GM23248 (cell line): ENCODE measurements at regions not wholly inside any gene's neighbourhood (a gene's known extent, or its start where the extent isn't known, plus 50 kb on each side); places are given as distances from the start of the nearest gene placed in this dataset.

Source experiments
- DNase-seq: peaks from one replicate; pipeline ENCODE4 v3.0.0-alpha.2; 2015
- H2AFZ ChIP-seq: fragments of 200-600 bp; sonication (generic); 2 replicates; pipeline ENCODE4 v1.6.1; 2016; ENCODE audit warnings: antibody characterized with exemption
- H3F3A ChIP-seq: fragments of 200-600 bp; sonication (generic); 2 replicates; pipeline ENCODE4 v1.6.1; 2016; ENCODE audit warnings: mild to moderate bottlenecking, antibody characterized with exemption, mixed run types; ENCODE audit not compliant: insufficient read depth
- H3K27ac ChIP-seq: fragments of 200-600 bp; sonication (generic); 2 replicates; pipeline ENCODE4 v1.5.1; 2016; ENCODE audit warnings: mild to moderate bottlenecking
- H3K27me3 ChIP-seq: fragments of 200-600 bp; sonication (generic); replicated peaks from 2 replicates; pipeline ENCODE4 v1.6.1; 2016; ENCODE audit warnings: mild to moderate bottlenecking; ENCODE audit not compliant: insufficient read depth
- H3K36me3 ChIP-seq: fragments of 200-600 bp; sonication (generic); 2 replicates; pipeline ENCODE4 v1.6.1; 2016; ENCODE audit warnings: low read depth, mild to moderate bottlenecking
- H3K4me1 ChIP-seq: fragments of 200-600 bp; sonication (generic); 2 replicates; pipeline ENCODE4 v1.6.1; 2016; ENCODE audit warnings: mild to moderate bottlenecking; ENCODE audit not compliant: insufficient read depth
- H3K4me2 ChIP-seq: fragments of 200-600 bp; sonication (generic); one replicate; pipeline ENCODE4 v1.6.1; 2016; ENCODE audit warnings: mild to moderate bottlenecking; ENCODE audit not compliant: unreplicated experiment
- H3K4me3 ChIP-seq: fragments of 200-600 bp; sonication (generic); 2 replicates; pipeline ENCODE4 v1.5.1; 2016; ENCODE audit warnings: mild to moderate bottlenecking
- H3K79me2 ChIP-seq: fragments of 200-600 bp; sonication (generic); 2 replicates; pipeline ENCODE4 v1.6.1; 2016; ENCODE audit warnings: mild to moderate bottlenecking; ENCODE audit not compliant: insufficient read depth
- H3K9ac ChIP-seq: fragments of 200-600 bp; sonication (generic); 2 replicates; pipeline ENCODE4 v1.6.1; 2016; ENCODE audit warnings: mild to moderate bottlenecking
- H3K9me2 ChIP-seq: fragments of 200-600 bp; sonication (generic); 2 replicates; pipeline ENCODE4 v1.6.1; 2016; ENCODE audit warnings: mixed run types, mild to moderate bottlenecking, moderate library complexity; ENCODE audit not compliant: insufficient read depth
- H3K9me3 ChIP-seq: fragments of 200-600 bp; sonication (generic); one replicate; pipeline ENCODE4 v1.6.1; 2017; ENCODE audit warnings: low read depth
- H4K20me1 ChIP-seq: fragments of 200-600 bp; sonication (generic); 2 replicates; pipeline ENCODE4 v1.6.0; 2016; ENCODE audit not compliant: insufficient read depth
- EZH2 ChIP-seq: fragments of 200-600 bp; sonication (generic); IDR thresholded peaks from 2 replicates; pipeline ENCODE4 v1.6.1; 2018; ENCODE audit warnings: antibody characterized with exemption, mild to moderate bottlenecking; ENCODE audit not compliant: insufficient read depth, poor library complexity, severe bottlenecking
- EZH2phosphoT487 ChIP-seq: fragments of 200-600 bp; sonication (generic); IDR thresholded peaks from 2 replicates; pipeline ENCODE4 v1.6.1; 2018; ENCODE audit warnings: antibody characterized with exemption, moderate library complexity, mild to moderate bottlenecking, low read depth; ENCODE audit not compliant: insufficient read depth
- WGBS, 2 experiments: methylation state at CpG; one replicate each; pipeline ENCODE4 v1.1.6; 2015 to 2017; ENCODE audit warnings: low lambda C conversion rate in 2 of 2, low coverage in 1 of 2; ENCODE audit errors: missing lambda C conversion rate in 2 of 2; 5-methylcytosine and 5-hydroxymethylcytosine counted together
- in situ Hi-C: fragments of 300-500 bp; cut with MboI; formaldehyde crosslinking; loops from 2 replicates; pipeline ENCODE4 v1.15.0; 2020

DNA sequence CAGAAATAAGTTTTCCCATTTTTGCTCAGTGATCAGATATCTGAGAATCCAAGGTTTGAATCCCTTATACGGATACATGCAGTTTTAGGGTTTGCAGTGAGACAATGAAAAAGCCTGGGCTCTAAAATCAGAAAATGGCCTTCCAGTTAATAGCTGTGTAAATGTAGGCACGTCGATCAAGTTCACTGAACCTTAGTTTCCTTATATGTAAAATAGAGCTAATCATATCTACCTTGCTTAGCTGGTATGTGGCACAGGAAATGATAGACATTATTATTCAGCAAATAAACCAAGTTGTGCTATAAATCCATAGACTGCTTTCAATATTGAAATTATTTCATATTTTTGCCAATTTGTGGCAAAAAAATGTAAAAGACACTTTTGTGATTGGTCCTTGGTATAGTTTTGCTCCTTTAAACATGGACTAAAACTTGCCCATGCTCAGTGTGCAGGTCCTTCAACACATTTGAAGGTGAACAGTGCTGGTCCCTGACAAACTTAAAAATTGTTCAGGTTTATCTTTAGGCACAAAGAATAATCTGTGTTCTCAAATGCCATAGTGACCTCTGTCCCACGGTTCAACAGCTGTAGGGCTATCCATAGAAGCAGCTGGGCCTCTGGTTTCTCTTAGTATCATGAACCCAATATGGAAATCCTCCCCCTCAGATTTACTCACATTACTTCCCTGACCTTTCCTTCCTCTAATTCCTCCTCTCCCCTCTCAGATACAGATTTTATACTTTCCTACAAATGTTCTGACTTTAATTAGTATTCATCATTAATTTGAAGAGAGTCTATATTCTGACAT is 51.0 kb downstream of the CCDC54 start:
- Histone ChIP-seq H3K27me3 (no peaks in the 10 kb centered on the region), H3K27ac (no peak overlapping the region), H3K36me3 (no peaks in the 10 kb centered on the region), H3K79me2 (no peaks in the 10 kb centered on the region), H3K4me3 (no peak overlapping the region), H3K9ac (no peak overlapping the region), H3K9me2 (no peaks in the 10 kb centered on the region), H2AFZ (peak overlapping the region; percentile 100), H3K9me3 (no peaks in the 10 kb centered on the region), H4K20me1 (no peaks in the 10 kb centered on the region), H3K4me1 (peaks cover 8% of the 10 kb centered on the region), H3K4me2 (no peak overlapping the region), H3F3A (peaks cover 28% of the 10 kb centered on the region)
- TF ChIP-seq EZH2 (no peak), EZH2phosphoT487 (no peak)
- in situ Hi-C loops, result no loop called here
- no peak for DNase-seq
- 80 to 85% methylated on average over 4 of the region's 4 CpGs for WGBS, 2 experiments

DNA sequence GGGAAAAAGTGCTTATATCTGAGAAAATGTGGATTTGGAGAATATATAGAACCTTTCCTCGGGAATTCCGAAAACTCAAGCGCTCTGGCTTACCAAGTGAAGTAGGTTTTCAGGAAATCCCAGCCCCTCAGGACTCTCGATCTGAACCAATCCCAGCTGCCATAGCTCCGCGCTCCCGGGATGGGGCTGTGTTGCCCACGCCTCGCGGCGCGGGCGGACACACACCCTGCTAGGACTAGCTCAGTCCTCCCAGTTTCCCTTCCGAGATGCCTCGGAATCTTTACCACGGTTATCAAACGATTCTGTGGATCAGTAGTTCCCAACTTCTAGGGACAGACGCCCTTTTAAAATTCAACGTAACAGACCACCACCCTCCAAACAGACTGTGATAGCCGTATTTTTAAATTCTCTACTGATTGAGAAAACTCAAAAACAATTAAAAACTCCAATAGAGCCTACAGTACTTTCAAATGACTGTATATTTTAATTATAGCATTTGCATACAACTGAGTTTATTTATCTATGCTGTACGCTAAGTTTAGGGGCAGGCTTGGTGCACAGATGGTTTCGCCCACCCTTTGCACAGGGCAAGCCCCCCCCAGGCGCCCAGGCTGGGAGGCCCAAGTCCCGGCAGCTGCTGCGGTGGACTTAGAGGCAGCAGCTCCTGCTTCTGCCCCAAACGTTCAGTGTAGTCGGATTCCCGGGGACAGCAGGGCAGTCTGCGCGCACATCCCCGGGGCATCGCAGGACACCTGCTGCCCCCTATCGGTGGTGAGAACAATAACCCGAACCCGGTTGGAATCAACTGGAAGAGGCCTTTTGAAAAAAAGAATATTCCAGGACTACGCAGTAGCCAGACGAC is 52.3 kb downstream of the CCDC54 start:
- no peaks in the 10 kb centered on the region for H3K9me3 ChIP-seq
- H2AFZ ChIP-seq, result peak overlapping the region; percentile 100
- peaks cover 8% of the 10 kb centered on the region for H3K4me1 ChIP-seq
- H3K9ac ChIP-seq, result peak overlapping the region; percentile 85
- no peaks in the 10 kb centered on the region for H3K27me3 ChIP-seq
- peak overlapping the region; percentile 94 for H3K4me2 ChIP-seq
- no peaks in the 10 kb centered on the region for H4K20me1 ChIP-seq
- 2 to 4% methylated on average over 37 of the region's 37 CpGs for WGBS, 2 experiments
- H3K27ac ChIP-seq, result peak overlapping the region; percentile 49
- no peaks in the 10 kb centered on the region for H3K79me2 ChIP-seq
- DNase-seq, result peak; percentile 94
- no peaks in the 10 kb centered on the region for H3K36me3 ChIP-seq
- TF ChIP-seq EZH2, result no peak
- TF ChIP-seq EZH2phosphoT487, result no peak
- in situ Hi-C loops, result no loop called here
- H3K4me3 ChIP-seq, result peak overlapping the region; percentile 95
- peaks cover 28% of the 10 kb centered on the region for H3F3A ChIP-seq
- H3K9me2 ChIP-seq, result no peaks in the 10 kb centered on the region

- H3F3A ChIP-seq, result peaks cover 28% of the 10 kb centered on the region
- peak overlapping the region; percentile 100 for H2AFZ ChIP-seq
- H3K4me2 ChIP-seq, result peak overlapping the region; percentile 94
- WGBS, 2 experiments, result 3 to 6% methylated on average over 23 of the region's 23 CpGs
- no peaks in the 10 kb centered on the region for H3K79me2 ChIP-seq
- H3K27me3 ChIP-seq, result no peaks in the 10 kb centered on the region
- in situ Hi-C loops, result no loop called here
- peak; percentile 59 for DNase-seq
- peak overlapping the region; percentile 85 for H3K9ac ChIP-seq
- H3K9me3 ChIP-seq, result no peaks in the 10 kb centered on the region
- no peaks in the 10 kb centered on the region for H3K9me2 ChIP-seq
- H3K4me3 ChIP-seq, result peak overlapping the region; percentile 95
- no peak overlapping the region for H3K27ac ChIP-seq
- no peaks in the 10 kb centered on the region for H4K20me1 ChIP-seq
- peaks cover 8% of the 10 kb centered on the region for H3K4me1 ChIP-seq
- no peaks in the 10 kb centered on the region for H3K36me3 ChIP-seq
- TF ChIP-seq EZH2phosphoT487 (no peak), EZH2 (no peak)
Measured at GRCh38 chr3:107430214-107430995, 53.2 kb downstream of the CCDC54 start.

GRCh38 chr3:107430996-107431245 is 53.7 kb downstream of the CCDC54 start:
- H3K36me3 ChIP-seq, result no peaks in the 10 kb centered on the region
- no peaks in the 10 kb centered on the region for H3K27me3 ChIP-seq
- no peaks in the 10 kb centered on the region for H4K20me1 ChIP-seq
- H3F3A ChIP-seq, result peaks cover 28% of the 10 kb centered on the region
- peaks cover 8% of the 10 kb centered on the region for H3K4me1 ChIP-seq
- no peaks in the 10 kb centered on the region for H3K79me2 ChIP-seq
- in situ Hi-C loops, result no loop called here
- H2AFZ ChIP-seq, result peak overlapping the region; percentile 100
- no peaks in the 10 kb centered on the region for H3K9me2 ChIP-seq
- TF ChIP-seq EZH2, result no peak
- H3K27ac ChIP-seq, result peak overlapping the region; percentile 64
- H3K9ac ChIP-seq, result peak overlapping the region; percentile 85
- WGBS, 2 experiments, result 0 to 5% methylated on average over 13 to 16 of the region's 16 CpGs
- H3K4me2 ChIP-seq, result peak overlapping the region; percentile 94
- no peak for DNase-seq
- no peaks in the 10 kb centered on the region for H3K9me3 ChIP-seq
- H3K4me3 ChIP-seq, result peak overlapping the region; percentile 95
